ENCODE measurements at regions not wholly inside any gene's neighbourhood (a gene's known extent, or its start where the extent isn't known, plus 50 kb on each side); places are given as distances from the start of the nearest gene placed in this dataset.

DNA sequence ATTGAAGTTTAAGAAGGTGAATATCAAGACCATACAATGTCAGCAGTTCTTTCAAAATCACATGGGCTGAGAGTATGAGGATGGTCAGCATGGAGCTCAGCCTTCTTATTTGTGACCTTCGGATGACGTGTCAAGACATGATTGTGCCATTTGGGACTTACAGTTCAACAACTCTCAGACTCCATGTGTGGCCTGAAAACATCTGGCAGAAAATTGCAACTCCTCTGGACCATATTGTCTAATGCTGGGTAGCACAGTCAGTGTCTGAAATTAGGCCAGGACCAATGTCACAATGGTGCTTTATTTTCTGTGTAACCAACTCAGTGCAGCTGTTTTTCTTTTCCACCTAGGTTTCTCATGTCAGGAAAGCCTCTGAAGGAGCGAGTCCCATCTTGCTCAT, 483.5 kb upstream of the PKN2 start:
- H3K4me1 ChIP-seq (ENCODE audit: insufficient read depth, poor library complexity, severe bottlenecking) = no peaks in the 10 kb centered on the region
- H3K27me3 ChIP-seq (ENCODE audit: insufficient read depth, poor library complexity, severe bottlenecking) = no peaks in the 10 kb centered on the region
- H3K9me3 ChIP-seq (ENCODE audit: severe bottlenecking) = no peaks in the 10 kb centered on the region
- no peak overlapping the region for H3K27ac ChIP-seq (ENCODE audit: poor library complexity, severe bottlenecking)
- H3K4me3 ChIP-seq (ENCODE audit: severe bottlenecking) = no peak overlapping the region
- DNase-seq (ENCODE audit: low spot score) (no peak), ATAC-seq (ENCODE audit: low read depth) (no peak)
- H3K36me3 ChIP-seq (ENCODE audit: low read depth) = no peaks in the 10 kb centered on the region
- TF ChIP-seq, protein P1, sequence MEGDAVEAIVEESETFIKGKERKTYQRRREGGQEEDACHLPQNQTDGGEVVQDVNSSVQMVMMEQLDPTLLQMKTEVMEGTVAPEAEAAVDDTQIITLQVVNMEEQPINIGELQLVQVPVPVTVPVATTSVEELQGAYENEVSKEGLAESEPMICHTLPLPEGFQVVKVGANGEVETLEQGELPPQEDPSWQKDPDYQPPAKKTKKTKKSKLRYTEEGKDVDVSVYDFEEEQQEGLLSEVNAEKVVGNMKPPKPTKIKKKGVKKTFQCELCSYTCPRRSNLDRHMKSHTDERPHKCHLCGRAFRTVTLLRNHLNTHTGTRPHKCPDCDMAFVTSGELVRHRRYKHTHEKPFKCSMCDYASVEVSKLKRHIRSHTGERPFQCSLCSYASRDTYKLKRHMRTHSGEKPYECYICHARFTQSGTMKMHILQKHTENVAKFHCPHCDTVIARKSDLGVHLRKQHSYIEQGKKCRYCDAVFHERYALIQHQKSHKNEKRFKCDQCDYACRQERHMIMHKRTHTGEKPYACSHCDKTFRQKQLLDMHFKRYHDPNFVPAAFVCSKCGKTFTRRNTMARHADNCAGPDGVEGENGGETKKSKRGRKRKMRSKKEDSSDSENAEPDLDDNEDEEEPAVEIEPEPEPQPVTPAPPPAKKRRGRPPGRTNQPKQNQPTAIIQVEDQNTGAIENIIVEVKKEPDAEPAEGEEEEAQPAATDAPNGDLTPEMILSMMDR (IDR thresholded peaks at IDR 0.05; ENCODE audit: poor library complexity, severe bottlenecking) = no peak

DNA sequence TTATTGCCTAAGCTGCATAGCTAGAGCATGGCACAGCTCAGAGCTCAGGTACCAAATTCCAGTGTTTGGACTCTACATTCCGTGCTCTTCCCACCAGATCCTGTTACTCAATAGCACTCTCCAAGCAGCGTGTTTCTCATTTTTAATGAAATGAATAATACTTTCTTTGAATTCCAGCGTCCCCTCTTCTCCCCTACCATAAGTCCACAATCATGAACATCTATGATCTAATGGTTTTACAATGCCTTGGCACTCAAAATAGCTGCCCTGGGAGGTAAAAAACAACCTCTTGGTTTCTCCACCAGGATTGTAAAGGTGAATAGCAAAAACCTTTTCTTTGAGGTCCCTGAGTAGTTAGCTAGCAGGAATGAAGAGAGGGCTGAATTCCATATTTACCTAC, 480.0 kb upstream of the PKN2 start:
- TF ChIP-seq, protein P1 (IDR thresholded peaks at IDR 0.05; ENCODE audit: poor library complexity, severe bottlenecking) = no peak
- Histone ChIP-seq H3K27ac (ENCODE audit: poor library complexity, severe bottlenecking) (no peak overlapping the region), H3K27me3 (ENCODE audit: insufficient read depth, poor library complexity, severe bottlenecking) (no peaks in the 10 kb centered on the region), H3K36me3 (ENCODE audit: low read depth) (no peaks in the 10 kb centered on the region), H3K4me3 (ENCODE audit: severe bottlenecking) (no peak overlapping the region), H3K9me3 (ENCODE audit: severe bottlenecking) (no peaks in the 10 kb centered on the region), H3K4me1 (ENCODE audit: insufficient read depth, poor library complexity, severe bottlenecking) (no peaks in the 10 kb centered on the region)
- ATAC-seq (ENCODE audit: low read depth) (no peak), DNase-seq (ENCODE audit: low spot score) (no peak)

DNA sequence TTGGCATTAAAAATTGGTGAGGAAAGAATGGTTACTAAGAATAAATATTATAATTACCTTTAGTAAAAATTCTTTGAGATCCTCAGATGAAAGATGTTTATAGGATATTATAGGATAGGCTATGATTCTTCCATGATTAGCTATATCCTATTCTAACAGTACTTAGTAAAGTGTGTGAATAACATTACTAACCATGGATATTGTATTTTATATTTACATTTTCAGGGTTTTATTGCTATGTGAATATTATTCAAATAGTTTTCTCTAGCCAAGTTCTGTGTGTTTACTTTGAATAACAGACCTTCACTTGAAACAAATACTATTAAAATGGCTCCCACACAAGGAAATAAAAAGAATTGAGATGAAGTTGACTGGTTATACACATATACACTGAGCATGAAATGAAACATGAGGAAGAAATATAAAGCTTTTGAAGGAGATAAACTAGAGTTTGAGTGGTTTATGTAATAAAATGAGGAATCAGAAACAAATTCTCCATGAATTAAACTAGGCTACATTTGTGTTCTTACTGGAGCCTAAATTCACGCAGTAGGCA, 479.4 kb upstream of the PKN2 start:
- ATAC-seq (ENCODE audit: low read depth) (no peak), DNase-seq (ENCODE audit: low spot score) (no peak)
- Histone ChIP-seq H3K36me3 (ENCODE audit: low read depth) (no peaks in the 10 kb centered on the region), H3K4me3 (ENCODE audit: severe bottlenecking) (no peak overlapping the region), H3K4me1 (ENCODE audit: insufficient read depth, poor library complexity, severe bottlenecking) (no peaks in the 10 kb centered on the region), H3K9me3 (ENCODE audit: severe bottlenecking) (no peaks in the 10 kb centered on the region), H3K27ac (ENCODE audit: poor library complexity, severe bottlenecking) (no peak overlapping the region), H3K27me3 (ENCODE audit: insufficient read depth, poor library complexity, severe bottlenecking) (no peaks in the 10 kb centered on the region)
- TF ChIP-seq, protein P1 (IDR thresholded peaks at IDR 0.05; ENCODE audit: poor library complexity, severe bottlenecking) = no peak

DNA sequence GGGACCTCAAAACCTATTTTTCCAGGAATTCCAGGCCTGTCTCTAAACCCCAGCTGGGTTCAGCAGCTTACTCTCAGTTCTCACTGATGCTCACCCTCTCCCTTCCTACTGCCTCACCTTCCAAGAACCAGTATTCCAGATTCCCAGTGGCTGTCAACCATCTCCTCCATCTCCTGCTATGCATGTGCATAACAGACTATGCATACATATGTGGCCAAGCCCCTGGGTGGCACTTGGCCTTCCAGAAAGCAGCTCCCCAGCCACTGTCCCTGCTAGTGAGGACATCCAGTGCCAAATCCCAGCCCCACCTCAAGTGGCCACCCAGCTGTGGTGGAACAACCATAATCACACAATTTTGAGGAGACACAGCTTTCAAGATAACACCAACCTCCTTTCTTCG, 475.7 kb upstream of the PKN2 start:
- no peak overlapping the region for H3K4me3 ChIP-seq (ENCODE audit: severe bottlenecking)
- no peaks in the 10 kb centered on the region for H3K9me3 ChIP-seq (ENCODE audit: severe bottlenecking)
- no peaks in the 10 kb centered on the region for H3K4me1 ChIP-seq (ENCODE audit: insufficient read depth, poor library complexity, severe bottlenecking)
- H3K36me3 ChIP-seq (ENCODE audit: low read depth) = no peaks in the 10 kb centered on the region
- ATAC-seq (ENCODE audit: low read depth) = no peak
- H3K27ac ChIP-seq (ENCODE audit: poor library complexity, severe bottlenecking) = no peak overlapping the region
- DNase-seq (ENCODE audit: low spot score) = no peak
- no peaks in the 10 kb centered on the region for H3K27me3 ChIP-seq (ENCODE audit: insufficient read depth, poor library complexity, severe bottlenecking)
- TF ChIP-seq, protein P1 (IDR thresholded peaks at IDR 0.05; ENCODE audit: poor library complexity, severe bottlenecking) = no peak

DNA sequence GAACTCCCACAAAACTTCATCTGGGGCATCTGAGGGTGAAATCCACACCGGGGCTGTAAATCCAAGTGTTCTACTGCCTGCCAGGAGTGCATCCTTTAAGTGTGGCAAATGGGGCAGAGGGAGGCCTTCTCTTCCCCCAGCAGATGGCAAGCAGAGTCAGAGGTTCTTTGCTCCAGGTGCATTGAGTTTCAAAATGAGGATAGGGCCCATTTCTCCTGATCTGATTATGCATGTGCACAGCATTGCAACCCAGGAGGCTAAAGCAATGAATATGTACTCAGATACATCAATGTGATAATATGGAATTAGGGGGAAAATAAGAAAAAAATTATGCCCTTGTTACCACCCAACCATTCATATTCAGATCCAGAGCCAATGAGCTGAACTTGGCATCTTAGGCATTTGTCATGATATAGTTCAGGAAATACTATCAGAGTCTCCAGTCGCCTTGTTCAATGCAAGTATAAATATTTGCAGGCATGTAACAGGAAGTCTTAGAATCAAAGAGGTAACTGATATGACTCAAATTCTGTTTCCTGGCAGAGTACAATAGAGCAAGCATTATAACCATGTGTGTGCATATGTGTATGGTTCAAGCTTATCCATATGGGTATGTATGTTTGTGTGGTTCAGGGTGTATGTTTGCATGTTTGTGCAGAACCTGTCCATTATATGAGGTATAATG, 473.8 kb upstream of the PKN2 start:
- Histone ChIP-seq H3K27ac (ENCODE audit: poor library complexity, severe bottlenecking) (no peak overlapping the region), H3K4me1 (ENCODE audit: insufficient read depth, poor library complexity, severe bottlenecking) (no peaks in the 10 kb centered on the region), H3K27me3 (ENCODE audit: insufficient read depth, poor library complexity, severe bottlenecking) (no peaks in the 10 kb centered on the region), H3K4me3 (ENCODE audit: severe bottlenecking) (no peak overlapping the region), H3K9me3 (ENCODE audit: severe bottlenecking) (no peaks in the 10 kb centered on the region), H3K36me3 (ENCODE audit: low read depth) (no peaks in the 10 kb centered on the region)
- ATAC-seq (ENCODE audit: low read depth) (no peak), DNase-seq (ENCODE audit: low spot score) (no peak)
- TF ChIP-seq, protein P1 (IDR thresholded peaks at IDR 0.05; ENCODE audit: poor library complexity, severe bottlenecking) = no peak

Data from RWPE2 (cell line).